22Rv1 (cell line): ENCODE measurements at regions not wholly inside any gene's neighbourhood (a gene's known extent, or its start where the extent isn't known, plus 50 kb on each side); places are given as distances from the start of the nearest gene placed in this dataset.

ENCODE experiments used
- ZFX ChIP-seq: fragments of 450-650 bp; IDR thresholded peaks from 2 replicates; pipeline ENCODE4 v1.6.1; 2017; ENCODE audit warnings: antibody characterized with exemption, borderline replicate concordance
- TF ChIP-seq, protein P1 (sequence below): fragments of 450-650 bp; IDR thresholded peaks from 2 replicates; pipeline ENCODE4 v1.5.1; 2017; ENCODE audit warnings: mild to moderate bottlenecking

GRCh38 chr11:122523846-122524805 lies 131.4 kb upstream of the UBASH3B start:
- TF ChIP-seq, protein P1, sequence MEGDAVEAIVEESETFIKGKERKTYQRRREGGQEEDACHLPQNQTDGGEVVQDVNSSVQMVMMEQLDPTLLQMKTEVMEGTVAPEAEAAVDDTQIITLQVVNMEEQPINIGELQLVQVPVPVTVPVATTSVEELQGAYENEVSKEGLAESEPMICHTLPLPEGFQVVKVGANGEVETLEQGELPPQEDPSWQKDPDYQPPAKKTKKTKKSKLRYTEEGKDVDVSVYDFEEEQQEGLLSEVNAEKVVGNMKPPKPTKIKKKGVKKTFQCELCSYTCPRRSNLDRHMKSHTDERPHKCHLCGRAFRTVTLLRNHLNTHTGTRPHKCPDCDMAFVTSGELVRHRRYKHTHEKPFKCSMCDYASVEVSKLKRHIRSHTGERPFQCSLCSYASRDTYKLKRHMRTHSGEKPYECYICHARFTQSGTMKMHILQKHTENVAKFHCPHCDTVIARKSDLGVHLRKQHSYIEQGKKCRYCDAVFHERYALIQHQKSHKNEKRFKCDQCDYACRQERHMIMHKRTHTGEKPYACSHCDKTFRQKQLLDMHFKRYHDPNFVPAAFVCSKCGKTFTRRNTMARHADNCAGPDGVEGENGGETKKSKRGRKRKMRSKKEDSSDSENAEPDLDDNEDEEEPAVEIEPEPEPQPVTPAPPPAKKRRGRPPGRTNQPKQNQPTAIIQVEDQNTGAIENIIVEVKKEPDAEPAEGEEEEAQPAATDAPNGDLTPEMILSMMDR: no peak
- TF ChIP-seq ZFX: no peak
